Activated naive CD8-positive, alpha-beta T cell treated with anti-CD3 and anti-CD28 coated beads, Interleukin-2, amount 50 U/mL, for 24 hours (primary cell): ENCODE measurements at regions not wholly inside any gene's neighbourhood (a gene's known extent, or its start where the extent isn't known, plus 50 kb on each side); places are given as distances from the start of the nearest gene placed in this dataset.

Source experiments
- ATAC-seq: fragments of 150-1000 bp; cut with Tn5 transposase; one replicate; pipeline ENCODE4 v1.10.0; 2021
- DNase-seq: peaks from one replicate; pipeline ENCODE4 v3.0.0; 2021
- H3K27ac Mint-ChIP-seq: one replicate; pipeline ENCODE4 v1.8.0; 2021; ENCODE audit warnings: mild to moderate bottlenecking, mixed read lengths
- H3K27me3 Mint-ChIP-seq: one replicate; pipeline ENCODE4 v1.8.0; 2021; ENCODE audit warnings: mixed read lengths
- H3K36me3 Mint-ChIP-seq: one replicate; pipeline ENCODE4 v1.8.0; 2021; ENCODE audit warnings: low read depth, mixed read lengths
- H3K4me1 Mint-ChIP-seq: one replicate; pipeline ENCODE4 v1.8.0; 2021; ENCODE audit warnings: mixed read lengths
- H3K4me3 Mint-ChIP-seq: one replicate; pipeline ENCODE4 v1.8.0; 2021; ENCODE audit warnings: mild to moderate bottlenecking, moderate library complexity, mixed read lengths
- H3K9me3 Mint-ChIP-seq: one replicate; pipeline ENCODE4 v1.8.0; 2021; ENCODE audit warnings: mixed read lengths

- no peaks in the 10 kb centered on the region for H3K36me3 Mint-ChIP-seq
- peaks cover 22% of the 10 kb centered on the region for H3K9me3 Mint-ChIP-seq
- no peak for ATAC-seq
- H3K4me3 Mint-ChIP-seq, result no peak overlapping the region
- no peaks in the 10 kb centered on the region for H3K27me3 Mint-ChIP-seq
- H3K27ac Mint-ChIP-seq, result no peak overlapping the region
- no peaks in the 10 kb centered on the region for H3K4me1 Mint-ChIP-seq
- no peak for DNase-seq
Measured at GRCh38 chr16:59328961-59329360, 594.8 kb upstream of the GOT2 start.

- H3K4me3 Mint-ChIP-seq, result no peak overlapping the region
- no peak for DNase-seq
- H3K27me3 Mint-ChIP-seq, result no peaks in the 10 kb centered on the region
- no peaks in the 10 kb centered on the region for H3K4me1 Mint-ChIP-seq
- no peaks in the 10 kb centered on the region for H3K36me3 Mint-ChIP-seq
- no peak overlapping the region for H3K27ac Mint-ChIP-seq
- peaks cover 18% of the 10 kb centered on the region for H3K9me3 Mint-ChIP-seq
- no peak for ATAC-seq
Measured at GRCh38 chr16:59327894-59328293, 593.8 kb upstream of the GOT2 start.

- H3K4me3 Mint-ChIP-seq, result no peak overlapping the region
- H3K27me3 Mint-ChIP-seq, result no peaks in the 10 kb centered on the region
- H3K4me1 Mint-ChIP-seq, result no peaks in the 10 kb centered on the region
- H3K27ac Mint-ChIP-seq, result no peak overlapping the region
- no peak for DNase-seq
- ATAC-seq, result no peak
- no peaks in the 10 kb centered on the region for H3K36me3 Mint-ChIP-seq
- H3K9me3 Mint-ChIP-seq, result peaks cover 16% of the 10 kb centered on the region
Measured at GRCh38 chr16:59326955-59327354, 592.8 kb upstream of the GOT2 start.

- no peaks in the 10 kb centered on the region for H3K36me3 Mint-ChIP-seq
Measured at GRCh38 chr16:59324462-59324861, 590.3 kb upstream of the GOT2 start.

GRCh38 chr16:59320657-59321056 lies 586.5 kb upstream of the GOT2 start:
- no peaks in the 10 kb centered on the region for H3K4me1 Mint-ChIP-seq
- H3K27me3 Mint-ChIP-seq, result no peaks in the 10 kb centered on the region
- no peak overlapping the region for H3K4me3 Mint-ChIP-seq
- H3K36me3 Mint-ChIP-seq, result no peaks in the 10 kb centered on the region
- ATAC-seq, result no peak
- H3K27ac Mint-ChIP-seq, result no peak overlapping the region
- H3K9me3 Mint-ChIP-seq, result no peaks in the 10 kb centered on the region
- DNase-seq, result no peak

More at GRCh38 chr16:59324462-59324861, 590.3 kb upstream of the GOT2 start:
- ATAC-seq (no peak), DNase-seq (no peak)
- Mint-ChIP-seq H3K4me3 (no peak overlapping the region), H3K9me3 (peaks cover 6% of the 10 kb centered on the region), H3K27ac (no peak overlapping the region), H3K27me3 (no peaks in the 10 kb centered on the region), H3K4me1 (no peaks in the 10 kb centered on the region)

- Mint-ChIP-seq H3K27ac (no peak overlapping the region), H3K27me3 (no peaks in the 10 kb centered on the region), H3K9me3 (no peaks in the 10 kb centered on the region), H3K4me3 (no peak overlapping the region), H3K36me3 (no peaks in the 10 kb centered on the region), H3K4me1 (no peaks in the 10 kb centered on the region)
- ATAC-seq (no peak), DNase-seq (no peak)
Measured at GRCh38 chr16:59319871-59320270, 585.8 kb upstream of the GOT2 start.

GRCh38 chr16:59305850-59306249 lies 571.7 kb upstream of the GOT2 start:
- no peaks in the 10 kb centered on the region for H3K9me3 Mint-ChIP-seq
- no peaks in the 10 kb centered on the region for H3K4me1 Mint-ChIP-seq
- no peaks in the 10 kb centered on the region for H3K27me3 Mint-ChIP-seq
- no peak overlapping the region for H3K27ac Mint-ChIP-seq
- DNase-seq (no peak), ATAC-seq (no peak)
- H3K36me3 Mint-ChIP-seq, result no peaks in the 10 kb centered on the region
- no peak overlapping the region for H3K4me3 Mint-ChIP-seq

GRCh38 chr16:59296888-59297287 lies 562.8 kb upstream of the GOT2 start:
- Mint-ChIP-seq H3K27me3 (peaks cover 2% of the 10 kb centered on the region), H3K9me3 (peaks cover 4% of the 10 kb centered on the region), H3K27ac (no peak overlapping the region), H3K36me3 (no peaks in the 10 kb centered on the region), H3K4me1 (no peaks in the 10 kb centered on the region), H3K4me3 (no peak overlapping the region)
- DNase-seq (no peak), ATAC-seq (no peak)

- ATAC-seq, result no peak
- Mint-ChIP-seq H3K36me3 (no peaks in the 10 kb centered on the region), H3K4me1 (no peaks in the 10 kb centered on the region), H3K27ac (no peak overlapping the region), H3K27me3 (peaks cover 2% of the 10 kb centered on the region), H3K9me3 (peaks cover 4% of the 10 kb centered on the region), H3K4me3 (no peak overlapping the region)
- DNase-seq, result no peak
Measured at GRCh38 chr16:59295993-59296736, 562.0 kb upstream of the GOT2 start.

GRCh38 chr16:59295474-59295873 lies 561.4 kb upstream of the GOT2 start:
- Mint-ChIP-seq H3K4me3 (no peak overlapping the region), H3K9me3 (peaks cover 4% of the 10 kb centered on the region), H3K27me3 (peaks cover 2% of the 10 kb centered on the region), H3K4me1 (no peaks in the 10 kb centered on the region), H3K27ac (no peak overlapping the region), H3K36me3 (no peaks in the 10 kb centered on the region)
- ATAC-seq (no peak), DNase-seq (no peak)

- Mint-ChIP-seq H3K9me3 (peaks cover 10% of the 10 kb centered on the region), H3K27me3 (peaks cover 2% of the 10 kb centered on the region)
Measured at GRCh38 chr16:59290718-59291117, 556.6 kb upstream of the GOT2 start.

GRCh38 chr16:59289151-59289550 lies 555.0 kb upstream of the GOT2 start:
- no peak overlapping the region for H3K4me3 Mint-ChIP-seq
- H3K27ac Mint-ChIP-seq, result no peak overlapping the region
- DNase-seq (no peak), ATAC-seq (no peak)
- H3K9me3 Mint-ChIP-seq, result peaks cover 11% of the 10 kb centered on the region
- H3K4me1 Mint-ChIP-seq, result no peaks in the 10 kb centered on the region
- peaks cover 2% of the 10 kb centered on the region for H3K27me3 Mint-ChIP-seq
- no peaks in the 10 kb centered on the region for H3K36me3 Mint-ChIP-seq

More at GRCh38 chr16:59290718-59291117, 556.6 kb upstream of the GOT2 start:
- H3K27ac Mint-ChIP-seq, result no peak overlapping the region
- DNase-seq, result no peak
- ATAC-seq, result no peak
- H3K36me3 Mint-ChIP-seq, result no peaks in the 10 kb centered on the region
- H3K4me1 Mint-ChIP-seq, result no peaks in the 10 kb centered on the region
- no peak overlapping the region for H3K4me3 Mint-ChIP-seq

GRCh38 chr16:59274141-59274540 lies 540.0 kb upstream of the GOT2 start:
- Mint-ChIP-seq H3K27me3 (no peaks in the 10 kb centered on the region), H3K27ac (no peak overlapping the region), H3K4me1 (no peaks in the 10 kb centered on the region), H3K9me3 (no peaks in the 10 kb centered on the region), H3K36me3 (no peaks in the 10 kb centered on the region), H3K4me3 (no peak overlapping the region)
- no peak for DNase-seq
- ATAC-seq, result no peak

- Mint-ChIP-seq H3K9me3 (no peaks in the 10 kb centered on the region), H3K27ac (no peak overlapping the region), H3K4me1 (peaks cover 20% of the 10 kb centered on the region), H3K36me3 (no peaks in the 10 kb centered on the region), H3K4me3 (no peak overlapping the region), H3K27me3 (no peaks in the 10 kb centered on the region)
- DNase-seq (no peak), ATAC-seq (no peak)
Measured at GRCh38 chr16:59263955-59264354, 529.8 kb upstream of the GOT2 start.

GRCh38 chr16:59260892-59261291 lies 526.8 kb upstream of the GOT2 start:
- H3K9me3 Mint-ChIP-seq, result no peaks in the 10 kb centered on the region
- H3K4me1 Mint-ChIP-seq, result peaks cover 22% of the 10 kb centered on the region
- peak; percentile 70 for ATAC-seq
- no peaks in the 10 kb centered on the region for H3K36me3 Mint-ChIP-seq
- no peak overlapping the region for H3K4me3 Mint-ChIP-seq
- H3K27me3 Mint-ChIP-seq, result no peaks in the 10 kb centered on the region
- DNase-seq, result no peak
- H3K27ac Mint-ChIP-seq, result no peak overlapping the region

GRCh38 chr16:59259950-59260319 lies 525.8 kb upstream of the GOT2 start:
- Mint-ChIP-seq H3K27ac (peak overlapping the region; percentile 6), H3K4me3 (no peak overlapping the region), H3K27me3 (no peaks in the 10 kb centered on the region), H3K4me1 (peaks cover 22% of the 10 kb centered on the region), H3K36me3 (no peaks in the 10 kb centered on the region), H3K9me3 (no peaks in the 10 kb centered on the region)
- DNase-seq, result no peak
- peak; percentile 41 for ATAC-seq
